ENCODE measurements at regions not wholly inside any gene's neighbourhood (a gene's known extent, or its start where the extent isn't known, plus 50 kb on each side); places are given as distances from the start of the nearest gene placed in this dataset.

- TF ChIP-seq, protein P1, sequence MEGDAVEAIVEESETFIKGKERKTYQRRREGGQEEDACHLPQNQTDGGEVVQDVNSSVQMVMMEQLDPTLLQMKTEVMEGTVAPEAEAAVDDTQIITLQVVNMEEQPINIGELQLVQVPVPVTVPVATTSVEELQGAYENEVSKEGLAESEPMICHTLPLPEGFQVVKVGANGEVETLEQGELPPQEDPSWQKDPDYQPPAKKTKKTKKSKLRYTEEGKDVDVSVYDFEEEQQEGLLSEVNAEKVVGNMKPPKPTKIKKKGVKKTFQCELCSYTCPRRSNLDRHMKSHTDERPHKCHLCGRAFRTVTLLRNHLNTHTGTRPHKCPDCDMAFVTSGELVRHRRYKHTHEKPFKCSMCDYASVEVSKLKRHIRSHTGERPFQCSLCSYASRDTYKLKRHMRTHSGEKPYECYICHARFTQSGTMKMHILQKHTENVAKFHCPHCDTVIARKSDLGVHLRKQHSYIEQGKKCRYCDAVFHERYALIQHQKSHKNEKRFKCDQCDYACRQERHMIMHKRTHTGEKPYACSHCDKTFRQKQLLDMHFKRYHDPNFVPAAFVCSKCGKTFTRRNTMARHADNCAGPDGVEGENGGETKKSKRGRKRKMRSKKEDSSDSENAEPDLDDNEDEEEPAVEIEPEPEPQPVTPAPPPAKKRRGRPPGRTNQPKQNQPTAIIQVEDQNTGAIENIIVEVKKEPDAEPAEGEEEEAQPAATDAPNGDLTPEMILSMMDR (IDR thresholded peaks at IDR 0.05; ENCODE audit: insufficient read depth, low read depth, low read length), result no peak
- TF ChIP-seq EZH2 (IDR thresholded peaks at IDR 0.05; ENCODE audit: insufficient read depth, low read length), result no peak
These were observed 112.8 kb downstream of the LINC00237 start for GRCh38 chr20:20993372-20993771.
